T-helper 9 cell (primary cell): ENCODE measurements at regions not wholly inside any gene's neighbourhood (a gene's known extent, or its start where the extent isn't known, plus 50 kb on each side); places are given as distances from the start of the nearest gene placed in this dataset.

ENCODE experiments used
- DNase-seq: peaks from one replicate; pipeline ENCODE4 v3.0.0-alpha.2; 2020

DNA sequence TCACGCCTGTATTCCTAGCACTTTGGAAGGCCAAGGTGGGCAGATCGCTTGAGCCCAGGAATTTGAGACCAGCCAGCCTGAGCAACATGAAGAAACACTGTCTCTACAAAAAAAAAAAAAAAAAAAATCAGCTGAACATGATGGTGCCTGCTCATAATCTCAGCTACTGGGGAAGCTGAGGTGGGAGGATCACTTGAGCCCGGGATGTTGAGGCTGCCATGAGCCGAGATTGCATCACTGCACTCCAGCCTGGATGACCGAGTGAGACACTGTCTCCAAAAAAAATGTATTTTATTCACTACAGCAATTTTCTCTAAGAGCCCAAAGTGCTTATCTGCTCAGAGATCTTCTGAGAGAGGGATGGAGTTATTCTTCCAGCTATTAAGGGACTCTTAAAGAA, 215.8 kb upstream of the PPP3CA start:
- no peak for DNase-seq

DNA sequence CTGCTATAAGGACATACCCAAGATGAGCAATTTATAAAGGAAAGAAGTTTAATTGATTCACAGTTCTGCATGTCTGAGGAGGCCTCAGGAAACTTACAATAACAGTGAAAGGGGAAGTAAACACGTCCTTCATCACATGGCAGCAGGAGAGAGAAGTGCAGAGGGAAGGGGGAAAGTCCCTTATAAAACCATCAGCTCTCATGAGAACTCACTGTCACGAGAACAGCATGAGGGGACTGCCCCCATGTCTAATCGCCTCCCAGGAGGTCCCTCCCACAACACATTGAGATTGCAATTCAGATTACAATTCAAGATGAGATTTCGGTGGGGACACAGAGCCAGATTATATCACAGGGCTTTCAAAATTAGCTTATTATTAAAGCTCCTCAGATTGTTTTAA, 209.5 kb upstream of the PPP3CA start:
- DNase-seq: no peak

DNA sequence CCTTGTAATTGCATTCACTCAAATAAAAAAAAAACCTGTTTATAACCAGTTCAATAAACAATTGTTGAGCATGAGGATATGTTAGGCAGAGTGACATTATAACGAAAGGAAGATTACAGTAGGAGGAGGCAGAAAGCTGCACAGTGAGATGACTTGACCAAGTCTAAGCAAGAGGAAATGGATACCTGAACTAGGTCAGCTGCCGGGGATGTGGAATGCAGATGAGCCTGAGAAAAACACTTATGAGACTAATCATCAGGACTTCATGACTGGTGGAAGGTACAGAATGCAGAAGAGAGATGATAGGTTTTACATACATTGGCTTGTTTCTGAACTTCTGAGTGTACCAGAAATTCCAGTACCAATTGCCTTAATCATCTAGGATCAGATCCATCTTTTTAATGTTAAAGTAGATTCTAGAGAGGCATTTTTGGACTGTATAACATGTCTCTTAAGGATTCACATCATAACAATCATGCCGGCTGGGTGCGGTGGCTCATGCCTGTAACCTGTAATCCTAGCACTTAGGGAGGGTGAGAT, 208.1 kb upstream of the PPP3CA start:
- no peak for DNase-seq

DNA sequence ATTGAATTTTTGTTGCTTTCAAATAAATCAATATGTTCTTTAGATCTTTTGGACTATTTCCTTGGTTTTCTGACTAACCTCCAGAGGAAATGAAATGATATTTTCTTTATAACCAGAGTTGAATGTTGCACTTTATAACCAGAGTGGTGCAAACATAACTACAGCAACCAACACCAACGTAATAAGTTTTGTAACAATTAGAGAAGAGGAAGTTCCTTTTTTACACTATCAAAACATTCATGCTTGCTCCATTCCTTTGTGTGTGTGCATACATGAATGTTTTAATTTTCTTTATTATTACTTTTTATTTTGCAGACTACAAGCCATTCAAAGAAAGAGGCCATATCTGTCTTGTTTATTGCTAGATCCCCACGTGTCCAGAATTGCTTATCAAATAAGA, 193.0 kb upstream of the PPP3CA start:
- no peak for DNase-seq

DNA sequence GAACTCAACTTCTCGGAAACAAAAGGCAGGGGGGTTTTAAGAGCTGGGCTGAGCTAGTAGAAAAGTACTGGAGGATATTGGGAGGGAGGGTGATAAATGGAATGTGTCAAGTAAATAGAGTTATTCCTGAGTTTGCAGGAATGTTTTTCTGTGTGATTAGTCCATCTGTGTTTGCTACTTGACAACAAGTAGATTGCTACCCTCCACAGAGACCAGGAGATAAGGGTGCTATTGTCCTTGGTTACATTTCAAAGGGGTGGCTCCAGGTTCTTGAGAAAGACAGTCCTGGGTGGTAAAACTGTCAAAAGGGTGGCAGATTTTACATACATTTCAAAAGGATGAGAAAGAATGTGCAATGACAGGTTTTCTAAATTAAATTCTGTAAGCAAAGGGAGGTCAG, 181.2 kb upstream of the PPP3CA start:
- DNase-seq: no peak

DNA sequence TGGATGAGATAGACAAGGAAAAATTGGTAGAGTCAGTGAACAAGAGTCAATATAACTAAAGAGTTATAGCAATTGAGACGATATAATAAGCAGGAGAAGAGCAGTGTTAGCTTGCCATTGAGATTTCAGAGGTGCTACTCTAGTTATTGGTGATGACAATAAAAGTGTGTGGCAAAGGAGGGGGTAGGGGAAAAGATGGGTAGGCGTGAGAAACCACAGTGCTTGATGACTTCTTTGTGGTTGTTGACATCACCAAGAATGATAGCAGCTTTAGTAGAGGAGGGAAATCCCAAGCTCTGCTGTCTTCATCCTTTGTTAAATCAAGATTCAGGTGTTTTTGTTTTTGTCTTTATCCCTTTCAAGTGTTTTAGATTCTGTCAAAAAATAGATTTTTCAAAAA, 179.9 kb upstream of the PPP3CA start:
- peak; percentile 26 for DNase-seq

DNA sequence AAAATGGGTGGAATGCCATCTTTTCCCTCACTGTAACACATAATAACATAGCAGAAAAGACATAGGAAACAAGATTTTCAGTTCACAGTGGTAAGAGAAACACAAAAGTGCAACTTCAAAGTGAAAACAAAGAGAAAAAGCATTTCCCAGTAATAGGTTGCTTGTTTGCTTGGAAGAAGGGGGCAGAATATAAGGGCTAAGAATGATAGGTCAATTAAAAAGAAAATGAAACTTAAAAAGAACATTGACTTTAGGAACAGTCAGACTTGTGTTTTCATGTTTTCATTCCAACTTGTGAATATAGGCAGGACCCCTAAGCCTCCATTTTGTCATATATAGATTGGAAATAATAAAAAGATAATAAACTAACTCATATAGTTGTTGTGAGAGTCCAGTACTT, 168.2 kb upstream of the PPP3CA start:
- no peak for DNase-seq

DNA sequence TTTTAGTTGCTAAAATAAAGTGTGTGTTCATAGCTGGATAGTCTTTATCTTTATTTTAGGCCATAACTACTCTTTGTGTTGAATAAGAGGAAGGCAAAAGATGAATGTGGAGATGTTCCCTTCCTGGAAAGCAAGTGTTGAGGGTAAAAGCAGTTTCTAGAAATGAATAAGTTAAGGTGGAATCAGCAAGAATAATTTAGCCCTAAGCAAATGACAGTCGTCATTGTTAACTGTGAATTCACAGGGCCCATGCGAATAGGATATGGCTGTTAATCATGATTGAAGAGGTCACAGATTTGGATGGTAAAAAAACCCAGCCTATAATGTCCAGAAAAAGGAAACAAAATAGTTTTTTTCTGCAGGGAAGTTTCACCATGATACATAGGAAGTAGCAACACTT, 167.8 kb upstream of the PPP3CA start:
- DNase-seq: no peak

DNA sequence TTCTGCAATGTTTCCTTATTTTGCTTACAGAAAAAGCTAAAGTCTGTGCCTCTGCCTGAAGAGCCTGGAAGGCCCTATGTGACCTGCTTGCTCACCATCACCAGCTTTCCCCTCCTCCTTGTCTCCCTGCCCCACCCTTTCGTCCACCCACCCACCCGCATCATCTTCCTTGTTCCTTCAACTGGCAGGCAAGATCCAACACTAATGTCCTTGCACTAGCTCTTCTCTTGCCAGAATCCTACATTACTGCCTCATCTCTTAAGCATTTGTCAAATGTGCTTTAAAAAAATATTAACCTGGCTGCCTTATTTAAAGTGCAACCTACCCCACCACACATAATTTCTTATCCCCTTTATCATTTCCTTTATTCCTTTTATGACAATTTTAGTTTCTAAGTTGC, 165.1 kb upstream of the PPP3CA start:
- DNase-seq: no peak

DNA sequence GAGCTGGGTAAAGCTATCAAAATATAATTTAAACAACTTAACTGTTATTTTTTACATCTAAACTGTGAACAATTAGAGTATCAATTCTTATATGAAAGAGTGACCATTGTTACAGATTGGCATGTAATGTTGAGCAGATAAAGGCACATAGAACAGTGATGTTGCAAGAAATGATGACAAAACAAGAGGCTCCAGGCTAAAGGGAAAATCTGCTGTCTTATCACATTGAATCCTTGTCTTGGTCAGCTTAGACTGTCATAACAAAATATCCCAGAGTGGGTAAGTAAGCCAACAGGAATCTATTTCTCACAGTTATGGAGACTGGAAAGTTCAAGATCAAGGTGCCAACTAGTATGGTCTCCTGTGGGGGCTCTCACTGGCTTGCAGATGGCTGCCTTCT, 154.1 kb upstream of the PPP3CA start:
- no peak for DNase-seq

DNA sequence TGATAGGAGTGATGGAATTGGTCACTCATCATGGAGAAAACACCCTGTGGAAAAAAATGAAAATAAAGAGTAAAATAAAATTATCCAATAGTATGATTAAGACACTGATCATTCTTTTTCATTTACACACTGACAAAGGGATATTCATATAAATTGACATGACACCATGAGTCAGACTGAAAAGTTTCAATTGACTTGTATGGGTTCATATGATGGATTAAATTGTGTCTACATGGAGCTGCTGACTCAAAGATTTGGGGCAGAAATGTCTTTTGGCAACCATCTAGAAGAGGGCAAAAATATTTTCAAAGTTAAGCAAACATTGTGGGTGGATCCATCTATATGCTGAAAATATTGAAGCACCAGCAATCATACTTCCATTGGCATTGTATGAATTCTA, 153.4 kb upstream of the PPP3CA start:
- no peak for DNase-seq

DNA sequence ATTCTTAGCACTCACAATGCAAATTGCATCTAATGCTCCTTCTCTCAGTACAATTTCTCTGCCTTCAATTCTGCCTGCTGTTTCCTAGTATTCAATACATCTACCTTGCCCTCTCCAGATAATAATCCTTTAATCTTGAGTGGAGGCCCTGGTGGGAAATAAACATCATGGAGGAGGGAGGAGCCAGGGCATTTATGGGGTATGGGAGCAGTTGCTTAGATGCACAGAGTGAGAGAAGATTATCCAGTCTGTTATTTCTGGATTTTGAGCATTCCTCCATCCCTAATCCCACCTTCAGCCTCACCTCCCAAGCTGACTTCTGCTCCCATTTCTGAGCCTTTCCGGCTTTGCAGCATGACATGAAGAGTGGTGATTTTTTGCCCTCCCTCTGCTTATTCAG, 127.9 kb upstream of the PPP3CA start:
- no peak for DNase-seq

DNA sequence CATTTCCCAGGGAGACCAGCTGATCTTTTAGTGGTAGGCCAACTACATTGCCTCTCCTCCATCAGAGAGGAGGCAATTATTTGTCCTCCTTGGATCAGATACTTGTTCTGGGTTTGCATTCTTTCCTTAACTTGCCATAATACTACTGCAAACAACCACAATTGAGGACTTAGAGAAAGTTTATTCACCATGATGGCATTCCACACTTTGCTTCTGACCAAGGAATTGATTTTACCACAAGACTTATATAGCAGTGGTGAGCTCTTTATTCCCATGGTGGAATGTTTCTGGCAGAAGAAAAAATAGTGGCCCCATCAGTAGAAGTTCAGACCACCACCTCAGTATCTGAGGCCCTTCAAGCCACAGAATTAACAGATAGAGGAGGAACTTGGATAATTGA, 123.9 kb upstream of the PPP3CA start:
- no peak for DNase-seq

DNA sequence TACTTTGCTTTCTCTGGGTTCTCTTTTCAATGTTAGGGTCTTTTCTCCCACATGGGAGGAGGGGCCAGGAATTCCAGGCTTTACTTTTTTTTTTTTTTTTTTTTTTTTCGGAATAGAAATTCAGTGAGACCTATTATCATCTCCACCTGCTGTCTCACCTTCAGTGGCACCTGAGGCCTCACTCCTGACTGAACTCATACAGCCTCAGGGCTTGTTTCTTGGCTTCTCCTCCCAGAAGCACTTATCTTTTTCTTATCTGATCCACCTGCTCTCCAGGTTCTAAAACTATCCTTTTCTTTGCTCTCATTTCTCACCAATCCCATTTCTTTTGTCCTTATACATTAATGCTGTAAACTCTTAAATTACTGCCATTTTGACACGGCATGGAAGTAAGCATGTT, 117.3 kb upstream of the PPP3CA start:
- DNase-seq: no peak

DNA sequence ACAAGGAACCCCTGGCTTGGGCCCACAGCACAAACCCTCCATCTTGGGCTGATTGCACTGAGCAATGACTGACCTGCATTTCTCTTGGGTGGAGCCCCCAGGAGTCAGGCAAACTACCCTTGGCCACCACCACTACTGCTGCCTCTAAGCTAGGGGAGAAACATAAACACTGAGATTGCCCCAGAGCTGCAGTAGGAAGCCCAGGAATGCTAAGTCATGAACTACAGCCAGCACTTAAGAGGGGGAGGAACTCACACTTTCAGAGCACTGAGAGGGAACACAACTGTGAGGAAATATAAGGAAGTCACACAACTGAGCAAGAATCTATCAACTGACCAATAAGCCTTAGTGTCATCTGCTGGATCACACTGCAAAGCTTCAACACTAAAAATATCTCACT, 111.6 kb upstream of the PPP3CA start:
- no peak for DNase-seq

DNA sequence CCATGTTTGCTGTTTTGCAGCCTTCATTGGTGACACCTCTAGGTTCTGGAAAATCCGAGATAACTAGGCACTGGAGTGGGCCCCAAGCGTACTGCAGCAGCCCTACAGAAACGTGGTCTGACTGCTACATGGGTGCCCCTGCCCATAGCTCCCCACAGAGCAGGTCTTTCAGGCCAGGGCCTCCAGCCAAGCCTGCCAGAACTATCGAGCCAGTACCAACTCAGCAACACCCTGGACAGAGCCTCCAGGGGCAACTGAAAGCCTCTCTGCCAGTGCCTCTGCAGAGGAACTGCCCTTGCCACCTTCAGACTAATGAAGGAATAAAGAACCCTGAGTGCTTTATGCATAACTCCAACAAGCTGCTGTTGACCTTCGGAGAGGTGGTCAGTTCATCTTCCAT, 111.1 kb upstream of the PPP3CA start:
- DNase-seq: no peak

DNA sequence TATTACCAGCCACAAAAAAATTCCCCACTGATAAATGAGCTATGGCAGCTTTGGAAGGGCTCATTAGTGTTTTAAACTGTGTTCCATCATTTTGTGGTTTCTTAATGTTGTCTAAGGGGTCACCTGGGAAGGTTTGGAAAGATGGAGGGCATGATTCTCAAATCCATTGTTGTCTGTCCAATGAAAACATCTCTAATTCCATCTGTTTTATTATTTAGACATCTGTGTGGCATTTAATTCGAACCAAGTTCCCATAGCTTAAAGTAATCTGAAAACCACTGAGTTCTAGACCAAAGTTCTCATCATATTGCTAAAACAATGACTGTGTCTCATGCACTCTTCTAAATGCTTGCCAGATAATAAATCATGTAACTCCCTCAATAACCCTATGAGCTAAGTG, 103.8 kb upstream of the PPP3CA start:
- no peak for DNase-seq

DNA sequence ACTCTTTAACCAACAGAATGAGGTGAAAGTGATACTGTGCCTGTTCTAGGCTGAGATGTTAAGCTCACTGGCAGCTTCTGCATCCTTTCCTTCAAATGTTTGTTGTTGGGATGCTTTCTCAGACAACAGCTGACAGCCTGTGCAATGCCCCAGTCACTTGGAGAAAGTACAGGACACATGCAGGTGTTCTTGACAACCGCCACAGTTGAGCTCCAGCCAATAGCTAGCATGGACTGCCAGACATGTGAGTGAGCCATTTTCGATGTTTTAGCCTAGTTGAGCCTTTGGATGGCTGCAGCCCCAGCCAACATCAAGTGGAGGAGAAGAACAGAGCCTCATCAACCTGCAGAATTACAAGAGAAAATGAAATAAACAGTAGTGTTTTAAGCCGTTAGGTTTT, 94.1 kb upstream of the PPP3CA start:
- no peak for DNase-seq

DNA sequence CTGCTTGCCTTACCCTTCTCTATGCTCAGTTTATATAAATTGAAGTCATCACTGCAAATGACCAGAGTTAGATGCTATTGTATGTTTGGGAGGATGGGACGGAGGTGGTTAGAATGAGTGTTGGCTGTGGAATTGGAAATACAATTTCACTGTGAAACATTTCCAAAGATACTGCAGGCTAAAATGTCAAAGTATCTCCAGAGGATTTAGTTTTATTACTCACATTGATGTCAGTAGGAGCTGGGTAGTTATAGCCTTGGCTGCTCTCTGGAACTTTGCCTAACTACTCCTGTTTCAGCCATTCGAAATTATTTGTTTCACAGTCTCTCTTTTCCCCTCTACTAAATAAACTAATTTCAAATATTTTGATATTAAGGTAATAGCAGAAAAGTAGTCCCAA, 92.6 kb upstream of the PPP3CA start:
- no peak for DNase-seq

DNA sequence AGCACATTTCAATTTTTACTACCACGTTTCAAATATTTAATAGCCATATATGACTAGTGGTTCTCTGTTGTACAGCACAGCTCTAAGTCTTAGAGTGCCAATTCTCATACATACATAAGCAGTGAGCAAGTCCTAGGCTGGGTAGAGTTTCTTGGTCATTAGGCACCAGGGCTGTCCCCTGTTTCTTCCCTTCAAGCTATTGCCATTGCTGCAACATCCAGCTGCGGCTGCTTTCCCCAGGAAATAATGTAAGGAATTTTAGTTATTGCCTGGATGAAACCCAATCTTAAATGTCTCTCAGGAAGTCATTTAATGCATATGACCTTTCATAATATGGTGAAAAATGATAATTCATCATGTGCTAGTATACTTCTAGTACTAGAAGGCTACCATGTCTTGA, 74.1 kb upstream of the PPP3CA start:
- DNase-seq: no peak

DNA sequence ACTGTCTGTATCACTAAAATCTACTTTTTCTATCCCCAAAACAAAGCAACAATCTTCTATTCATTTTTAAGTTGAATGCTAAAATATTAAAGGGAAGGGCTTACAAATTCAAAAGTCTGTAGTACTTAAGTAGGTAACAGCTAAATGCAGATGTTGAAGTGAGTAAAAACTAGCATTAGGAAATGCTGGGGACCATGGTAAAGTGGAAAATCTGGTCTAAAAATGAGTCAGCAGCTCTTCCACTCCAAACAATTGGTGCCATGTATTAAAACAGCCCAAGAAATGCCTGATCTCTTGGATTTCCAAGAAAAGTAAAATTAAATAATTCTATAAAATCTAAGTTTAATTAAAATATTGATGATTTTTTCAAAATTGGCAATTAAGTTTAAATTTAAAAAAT, 73.3 kb upstream of the PPP3CA start:
- DNase-seq: no peak

DNA sequence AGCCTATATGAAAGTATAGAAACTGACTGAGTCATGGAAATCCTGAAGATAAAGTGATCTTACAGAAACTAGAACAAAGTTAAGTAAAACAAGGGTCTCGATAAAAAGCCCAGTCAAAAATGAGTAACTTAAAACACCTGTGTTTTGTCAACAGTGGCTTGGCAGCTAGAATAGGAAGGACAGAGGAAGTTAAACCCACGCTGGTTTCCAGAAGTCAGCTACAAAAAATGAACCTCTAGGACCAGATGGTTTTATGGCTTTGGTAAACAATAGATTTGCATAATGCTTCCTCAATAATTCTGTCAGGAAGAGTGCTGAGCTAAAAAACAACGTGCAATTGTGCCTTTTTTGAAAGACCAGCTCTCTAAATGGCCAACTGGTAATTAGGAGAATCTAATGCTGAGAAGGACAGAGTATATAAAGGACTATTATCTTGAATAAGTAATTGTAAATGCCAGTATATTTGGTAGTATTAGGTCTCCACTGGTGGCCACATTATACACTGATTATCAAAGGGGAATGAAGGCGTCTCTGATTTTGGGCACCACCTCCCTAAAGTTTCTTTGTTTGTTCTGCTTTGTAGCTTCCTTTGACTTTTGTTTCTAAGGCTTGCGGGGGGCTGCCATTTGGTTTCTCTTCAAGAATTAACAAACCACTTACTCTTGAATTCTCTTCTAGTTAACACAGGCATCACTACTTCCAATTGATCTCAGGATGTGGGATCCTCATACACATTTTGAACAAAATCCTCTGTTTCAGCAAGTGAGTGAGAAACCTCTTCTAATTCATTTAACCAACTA, 72.2 kb upstream of the PPP3CA start:
- no peak for DNase-seq

DNA sequence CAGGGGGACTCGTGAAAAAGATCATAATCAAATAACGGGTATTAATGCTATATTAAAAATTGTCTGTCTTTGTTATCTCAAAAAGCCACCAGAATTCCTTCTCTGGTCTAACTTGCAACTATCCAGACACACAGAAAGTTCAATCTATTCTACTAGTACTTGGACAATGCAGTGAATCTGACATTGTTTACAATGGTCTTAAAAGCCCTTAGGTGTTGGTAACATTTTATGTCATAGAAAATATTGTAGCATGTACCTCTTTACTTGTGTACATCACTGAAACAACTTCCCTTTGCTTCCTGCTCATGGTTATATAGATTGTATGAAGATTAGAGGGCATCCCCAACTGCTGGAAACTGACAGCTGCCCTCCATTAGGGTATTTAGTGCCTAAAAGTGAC, 71.1 kb upstream of the PPP3CA start:
- no peak for DNase-seq

DNA sequence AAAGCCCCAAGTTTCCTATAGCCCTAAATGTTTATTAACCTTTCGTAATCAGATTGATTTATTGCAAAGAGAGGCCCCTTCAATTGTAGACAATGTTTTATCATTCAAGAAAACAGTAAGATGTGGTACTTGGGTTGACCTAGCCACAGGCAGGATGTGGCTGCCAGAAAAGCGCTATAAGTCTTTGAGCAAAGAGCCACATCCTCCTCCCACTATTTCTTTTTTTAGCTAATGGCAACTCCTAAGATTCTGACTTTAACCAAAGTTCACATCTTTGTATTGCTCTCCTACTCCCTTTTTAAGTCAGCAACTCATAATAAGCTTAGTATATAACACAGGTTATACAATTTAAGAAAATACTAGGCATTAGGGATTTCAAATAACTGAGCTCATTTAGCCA, 70.7 kb upstream of the PPP3CA start:
- DNase-seq: peak; percentile 33

DNA sequence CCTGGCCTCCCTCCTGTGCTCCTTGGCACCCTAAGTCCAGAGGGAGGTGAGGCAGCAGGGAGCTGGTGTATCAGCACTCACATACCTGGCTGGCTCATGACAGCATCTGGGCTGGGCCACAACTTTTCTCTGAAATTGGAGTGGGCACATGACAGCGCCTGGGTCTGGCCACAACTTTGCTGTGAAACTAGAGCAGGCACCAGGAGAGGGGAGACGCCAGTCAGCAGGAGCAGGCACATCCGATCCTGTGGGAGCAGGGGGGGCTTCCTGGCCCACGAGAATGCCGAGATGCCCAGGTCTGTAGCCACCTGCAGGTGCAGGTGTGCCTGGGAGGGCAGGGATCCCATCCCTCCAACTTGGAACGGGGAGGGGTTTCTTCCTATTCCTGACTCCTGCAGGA, 69.7 kb upstream of the PPP3CA start:
- no peak for DNase-seq
